ENCODE measurements at regions not wholly inside any gene's neighbourhood (a gene's known extent, or its start where the extent isn't known, plus 50 kb on each side); places are given as distances from the start of the nearest gene placed in this dataset.
"Not testable (repeated sequence)": the region's sequence is repeated elsewhere in the genome, so short reads cannot be mapped to it uniquely, and the experiment has no call there.

DNA sequence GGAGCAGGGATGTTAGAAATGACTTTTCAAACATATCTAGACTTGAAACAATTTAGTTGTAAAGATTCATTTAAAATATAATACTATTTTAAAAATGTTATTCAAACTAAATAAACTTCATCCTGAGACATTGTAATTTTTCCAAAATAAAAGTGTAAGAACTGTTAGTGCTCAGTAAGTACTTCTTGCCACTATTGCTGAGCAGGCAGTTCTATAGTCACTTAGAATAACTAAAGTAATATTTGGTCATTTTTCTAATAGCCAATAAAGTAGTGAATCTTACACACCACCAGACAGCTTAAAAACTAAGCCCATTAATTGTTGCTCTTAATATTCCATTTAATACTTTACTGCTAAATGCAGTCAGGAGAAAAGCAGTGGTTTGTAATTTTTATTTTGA is 1120.0 kb upstream of the CDH10 start:
- no peak for DNase-seq (ENCODE audit: low read depth)

DNA sequence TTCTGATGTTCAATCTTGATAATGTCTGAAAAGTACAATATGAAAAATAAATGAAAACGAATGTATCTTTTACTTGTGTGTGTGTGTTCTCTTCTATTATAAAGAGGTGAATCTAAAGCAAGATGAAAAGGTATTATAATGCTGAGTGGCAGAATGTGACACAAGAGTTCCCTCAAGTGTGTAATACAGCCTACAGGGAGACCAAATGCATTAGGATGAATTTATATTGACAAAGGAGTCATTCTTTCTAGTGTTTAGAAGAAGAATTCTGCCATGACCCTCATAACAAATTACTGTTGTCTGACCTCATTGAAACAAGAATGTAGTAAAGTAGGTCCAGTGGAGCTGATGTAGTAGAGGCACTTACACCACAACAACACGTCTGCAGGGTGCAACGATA is 1119.0 kb upstream of the CDH10 start:
- DNase-seq (ENCODE audit: low read depth) = no peak

DNA sequence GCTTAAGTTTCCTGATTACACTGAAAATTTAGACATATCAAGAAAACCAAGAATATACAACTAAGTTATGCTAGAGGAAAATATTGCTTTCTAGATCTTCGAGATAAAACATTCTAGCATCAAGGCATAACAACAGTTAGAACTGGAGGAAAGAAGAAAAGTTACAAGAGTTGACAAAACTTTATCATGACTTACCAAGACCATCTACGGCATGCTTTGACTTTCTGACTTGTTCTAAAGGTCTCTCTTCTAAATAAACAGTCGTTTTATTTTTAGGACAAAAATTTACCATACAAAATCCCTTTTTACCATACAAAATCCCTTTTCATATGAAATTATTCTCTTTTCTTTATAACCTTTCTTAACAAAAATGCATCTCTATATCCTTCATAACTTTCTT is 1110.1 kb upstream of the CDH10 start:
- DNase-seq (ENCODE audit: low read depth) = peak; percentile 15

DNA sequence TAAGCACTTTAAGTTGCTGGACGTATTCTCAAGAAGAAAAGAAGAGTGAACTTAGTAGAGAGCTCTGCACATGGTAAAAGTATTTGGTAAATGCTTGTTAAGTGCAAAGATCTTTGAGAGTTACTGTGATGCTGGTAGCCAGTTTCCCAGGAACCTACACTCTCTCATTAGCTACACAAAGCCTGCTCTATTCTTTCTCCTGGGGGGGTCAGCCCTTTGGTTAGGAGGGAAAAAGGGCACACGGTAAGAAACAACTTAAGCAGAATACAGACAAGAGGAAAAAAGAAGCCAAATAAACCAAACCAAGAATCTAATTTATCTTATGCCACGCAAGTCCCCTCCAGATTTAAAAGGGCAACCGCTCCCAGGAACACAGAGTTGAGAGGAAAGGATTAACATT is 1100.1 kb upstream of the CDH10 start:
- DNase-seq (ENCODE audit: low read depth) = no peak

DNA sequence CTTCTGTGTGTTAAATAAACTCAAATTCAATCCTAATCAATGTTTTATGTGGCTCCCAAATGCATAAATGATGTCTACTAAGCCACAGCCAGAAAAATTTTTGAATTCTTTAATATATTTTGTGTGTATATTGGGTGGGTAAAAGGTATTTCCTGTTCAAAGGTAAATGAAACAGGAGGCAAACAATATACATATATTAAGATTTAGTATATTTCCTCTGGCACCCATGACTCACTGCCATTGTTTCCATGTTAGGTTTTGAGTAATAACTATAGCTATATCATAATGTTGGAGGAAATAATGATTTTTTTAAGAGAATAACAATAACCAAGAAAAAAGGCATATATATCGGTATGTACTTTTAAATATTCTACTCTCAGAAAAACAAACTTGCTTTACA is 1071.9 kb upstream of the CDH10 start:
- DNase-seq (ENCODE audit: low read depth) = no peak

DNA sequence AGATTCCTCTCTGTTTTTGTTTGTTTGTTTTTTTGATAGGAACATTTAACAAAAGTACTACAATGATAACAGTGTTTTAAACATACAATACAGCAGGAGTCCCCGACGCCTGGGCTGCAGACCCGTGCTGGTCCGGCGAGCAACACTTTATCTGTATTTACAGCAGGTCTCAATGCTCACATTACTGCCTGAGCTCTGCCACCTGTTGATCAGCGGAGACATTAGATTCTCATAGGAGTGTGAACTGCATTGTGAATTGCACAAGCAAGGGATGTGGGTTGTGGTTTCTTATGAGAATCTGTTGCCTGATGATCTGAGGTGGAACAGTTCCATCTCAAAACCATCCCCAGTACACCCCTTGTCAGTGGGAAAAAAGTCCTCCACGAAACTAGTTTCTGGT is 1068.5 kb upstream of the CDH10 start:
- DNase-seq (ENCODE audit: low read depth) = peak; percentile 21

DNA sequence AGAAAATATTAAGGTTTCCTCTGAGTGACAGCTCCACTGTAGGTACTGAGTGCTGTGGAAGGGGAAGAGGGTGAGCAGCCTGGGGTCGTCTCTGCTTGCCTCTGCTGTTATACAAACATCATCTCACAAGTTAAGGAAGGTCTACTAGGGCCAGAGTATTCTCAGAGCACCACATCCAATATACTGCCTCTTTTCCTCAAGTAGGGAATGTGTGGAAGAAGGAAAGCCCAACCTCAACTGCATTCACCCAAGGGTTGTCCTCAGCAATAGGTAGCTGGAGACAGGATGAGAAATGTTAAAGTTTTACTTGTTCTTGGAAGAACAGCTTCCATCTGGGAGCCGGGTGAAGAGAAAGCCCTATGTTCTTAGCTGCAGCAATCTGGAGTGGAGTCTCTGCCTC is 1062.3 kb upstream of the CDH10 start:
- no peak for DNase-seq (ENCODE audit: low read depth)

DNA sequence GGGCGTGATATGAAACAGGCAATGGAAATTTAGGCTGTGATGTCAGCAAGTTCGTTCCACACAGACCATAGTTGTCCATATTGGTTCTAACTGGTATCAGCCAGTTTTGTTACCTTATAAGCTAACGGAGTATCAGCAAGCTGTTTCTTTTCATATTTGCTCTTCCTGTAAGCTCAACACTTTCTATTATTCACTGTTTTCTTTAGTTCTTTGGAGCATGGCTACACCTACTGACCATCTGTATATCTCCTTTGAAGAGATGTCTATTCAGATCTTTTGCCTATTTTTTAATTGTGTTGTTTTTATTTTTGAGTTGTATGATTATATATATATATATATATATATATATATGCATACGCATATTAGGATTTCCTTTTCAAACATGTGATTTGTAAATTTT is 1057.2 kb upstream of the CDH10 start:
- no peak for DNase-seq (ENCODE audit: low read depth)

DNA sequence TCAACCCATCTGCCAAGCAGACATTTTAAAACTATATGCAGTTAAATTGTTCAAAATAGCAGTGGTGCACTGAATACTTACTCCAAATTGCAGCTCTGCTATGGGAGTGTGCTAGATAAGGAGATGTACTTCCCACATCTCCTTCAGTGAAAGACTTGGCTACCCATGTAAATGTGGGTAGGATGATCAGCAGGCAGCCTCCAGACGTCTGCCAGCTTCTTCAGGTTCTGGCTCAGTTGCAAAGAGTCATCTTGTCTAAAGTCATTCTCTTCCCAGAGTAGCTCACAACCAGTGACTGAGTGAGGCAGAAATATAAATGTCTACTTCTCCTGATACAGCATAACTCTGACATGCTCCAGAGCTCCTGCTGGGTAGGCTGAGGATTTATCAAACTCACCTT is 1050.0 kb upstream of the CDH10 start:
- no peak for DNase-seq (ENCODE audit: low read depth)

DNA sequence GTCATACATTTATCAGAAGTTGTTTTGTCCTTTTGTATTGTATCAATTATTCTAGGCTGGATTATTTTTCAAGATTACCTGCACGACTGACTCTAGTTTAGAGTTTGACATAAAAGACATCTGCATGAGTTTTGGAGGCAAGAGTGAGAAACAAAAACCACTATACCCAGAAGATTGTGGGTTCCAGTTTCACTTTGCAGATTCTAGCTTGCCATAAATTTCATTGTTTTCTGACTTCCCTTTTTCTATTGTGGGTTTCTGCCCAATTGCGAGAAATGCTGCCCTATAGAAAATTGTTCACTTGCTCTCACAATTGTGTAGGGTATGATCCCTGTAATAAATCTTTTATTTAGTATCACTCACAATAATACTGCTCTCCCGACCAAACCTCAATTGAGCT is 1043.4 kb upstream of the CDH10 start:
- no peak for DNase-seq (ENCODE audit: low read depth)

DNA sequence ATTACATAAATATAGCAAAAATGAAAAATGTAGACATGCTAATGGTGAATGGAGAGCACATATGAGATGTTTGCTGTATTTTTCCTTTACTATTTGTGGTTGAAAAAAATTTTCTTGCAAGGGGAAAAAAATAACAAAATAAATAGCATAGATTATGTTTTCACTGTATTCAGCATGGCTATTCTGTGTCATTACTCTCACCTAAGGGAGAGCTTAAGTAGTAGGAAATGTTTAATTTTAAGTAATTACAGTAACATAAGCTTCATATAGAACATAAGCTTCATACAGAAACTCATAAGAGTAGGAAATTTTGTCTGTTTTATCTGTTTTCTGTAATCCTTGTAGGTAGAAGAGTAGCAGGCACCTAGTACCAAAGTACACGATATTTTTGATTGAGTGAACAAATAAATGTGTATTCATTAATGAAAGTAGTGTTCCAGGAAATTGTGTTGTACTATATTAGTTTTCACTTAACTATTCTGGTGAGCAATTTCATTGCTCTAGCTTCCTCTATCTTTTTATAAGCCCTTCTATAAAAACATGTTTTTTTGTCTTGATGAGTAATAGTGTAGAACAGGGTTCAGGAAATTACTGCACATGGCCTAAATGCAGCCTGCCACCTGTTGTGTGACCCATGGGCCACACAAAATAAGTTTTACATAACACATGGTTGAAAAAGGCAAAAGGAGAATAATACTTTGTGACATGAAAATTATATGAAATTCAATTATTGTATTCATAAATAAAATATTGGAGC is 1025.0 kb upstream of the CDH10 start:
- DNase-seq (ENCODE audit: low read depth) = no peak

DNA sequence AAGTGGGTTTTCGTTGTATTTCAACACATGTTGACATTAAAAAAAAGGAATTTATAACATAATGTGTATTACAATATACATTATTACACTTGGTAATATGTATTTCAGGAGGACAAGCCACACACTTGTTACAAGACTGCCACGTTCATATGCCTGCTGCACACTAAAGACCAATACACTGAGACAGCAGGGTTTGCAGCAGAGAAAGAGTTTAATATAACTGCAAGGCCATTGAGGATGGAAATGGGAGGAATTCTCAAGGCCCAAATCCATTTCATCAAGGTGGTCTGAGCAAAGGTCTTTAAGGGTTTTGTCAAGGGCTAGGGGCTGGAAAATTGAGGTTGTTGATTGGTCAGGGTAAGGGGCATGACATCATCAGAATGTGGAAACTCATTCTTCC is 1017.8 kb upstream of the CDH10 start:
- DNase-seq (ENCODE audit: low read depth) = no peak

DNA sequence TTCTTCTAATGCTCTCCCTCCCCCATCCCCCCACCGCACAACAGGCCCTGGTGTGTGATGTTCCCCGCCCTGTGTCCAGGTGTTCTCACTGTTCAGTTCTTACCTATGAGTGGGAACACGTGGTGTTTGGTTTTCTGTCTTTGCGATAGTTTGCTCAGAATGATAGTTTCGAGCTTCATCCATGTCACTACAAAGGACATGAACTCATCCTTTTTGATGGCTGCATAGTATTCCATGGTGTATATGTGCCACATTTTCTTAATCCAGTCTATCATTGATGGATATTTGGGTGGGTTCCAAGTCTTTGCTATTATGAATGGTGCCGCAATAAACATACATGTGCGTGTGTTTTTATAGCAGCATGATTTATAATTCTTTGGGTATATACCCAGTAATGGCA is 1005.5 kb upstream of the CDH10 start:
- DNase-seq (ENCODE audit: low read depth) = not testable (repeated sequence)

DNA sequence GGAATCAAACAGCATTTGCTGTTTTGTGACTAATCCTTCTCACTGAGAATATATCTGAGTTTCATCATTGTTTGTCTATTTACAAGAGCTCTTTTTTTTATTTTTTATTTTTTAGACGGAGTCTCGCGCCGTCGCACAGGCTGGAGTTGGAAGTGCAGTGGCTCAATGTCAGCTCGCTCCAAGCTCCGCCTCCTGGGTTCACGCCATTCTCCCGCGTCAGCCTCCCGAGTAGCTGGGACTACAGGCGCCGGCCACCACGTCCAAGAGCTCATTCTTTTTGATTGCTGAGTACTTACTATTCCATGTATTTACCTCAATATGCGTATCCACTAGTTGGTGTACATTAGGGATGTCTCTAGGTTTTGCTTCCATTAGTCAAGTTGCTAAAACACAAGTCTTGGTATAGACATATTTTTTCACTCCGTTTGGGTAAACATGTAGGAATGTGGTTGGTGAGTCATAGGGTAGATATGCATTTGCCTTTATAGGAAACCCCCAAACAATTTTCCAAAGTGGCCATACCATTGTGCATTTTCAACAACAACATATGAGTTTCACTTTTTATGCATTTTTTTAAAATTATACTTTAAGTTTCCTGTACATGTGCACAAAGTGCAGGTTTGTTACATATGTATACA is 1005.0 kb upstream of the CDH10 start:
- DNase-seq (ENCODE audit: low read depth) = peak; percentile 8

DNA sequence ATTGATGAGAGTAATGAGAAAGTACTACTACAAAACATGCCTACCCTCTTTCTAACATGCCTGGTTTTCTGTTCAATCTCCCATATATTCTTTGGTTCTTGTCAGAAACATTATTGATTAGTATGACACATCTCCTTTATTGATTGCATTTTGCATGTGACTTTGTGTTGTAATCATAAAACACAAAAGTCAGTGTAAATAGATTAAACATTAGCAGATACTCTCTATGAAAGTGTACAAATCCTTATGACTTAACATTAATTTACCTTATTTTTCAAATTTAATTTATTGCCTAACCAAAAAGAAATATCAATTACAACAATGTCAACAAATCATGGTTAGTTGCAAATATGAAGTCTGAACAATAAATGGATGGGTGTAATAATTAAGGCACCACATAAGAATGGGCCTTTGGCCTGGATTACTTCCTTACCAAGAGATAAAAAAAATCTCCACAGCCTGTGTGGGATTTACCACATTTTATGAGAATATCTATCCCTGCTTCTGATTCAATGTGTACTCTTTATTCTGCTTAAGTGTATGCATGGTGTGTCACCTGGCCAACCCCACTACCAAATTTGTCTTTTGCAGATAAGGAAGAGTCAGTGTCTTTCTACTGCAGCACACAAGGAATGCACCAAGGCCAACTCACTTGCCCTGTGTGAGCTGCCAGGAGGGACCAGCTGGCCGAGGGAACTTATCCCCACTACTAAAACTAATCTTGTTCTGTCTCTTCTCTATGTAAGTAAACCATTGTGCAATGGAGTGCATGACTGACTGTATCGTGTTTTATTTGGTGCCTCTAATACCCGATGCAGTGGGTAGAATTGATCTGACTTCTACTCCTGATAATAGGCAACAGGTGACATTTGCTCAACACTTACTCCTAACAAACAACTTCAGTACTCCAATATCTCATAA is 1001.9 kb upstream of the CDH10 start:
- no peak for DNase-seq (ENCODE audit: low read depth)

DNA sequence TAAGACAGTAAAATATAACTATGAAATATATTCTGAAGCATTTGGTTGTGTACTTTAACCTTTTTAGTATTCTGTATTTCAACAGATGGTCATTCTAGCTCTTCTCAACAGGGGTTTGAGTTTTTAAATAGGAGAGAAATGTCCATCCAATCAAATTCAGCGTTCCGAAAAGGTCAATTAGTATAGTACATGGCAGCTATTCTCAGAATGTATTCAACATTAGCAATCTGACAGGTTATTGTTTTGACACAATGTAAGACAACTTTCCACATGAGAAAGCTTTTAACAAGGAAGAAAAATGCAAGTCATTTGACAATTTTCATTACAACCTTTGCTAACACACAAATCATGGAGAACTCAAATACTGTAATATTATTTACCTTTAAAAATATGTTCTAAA is 996.3 kb upstream of the CDH10 start:
- no peak for DNase-seq (ENCODE audit: low read depth)

DNA sequence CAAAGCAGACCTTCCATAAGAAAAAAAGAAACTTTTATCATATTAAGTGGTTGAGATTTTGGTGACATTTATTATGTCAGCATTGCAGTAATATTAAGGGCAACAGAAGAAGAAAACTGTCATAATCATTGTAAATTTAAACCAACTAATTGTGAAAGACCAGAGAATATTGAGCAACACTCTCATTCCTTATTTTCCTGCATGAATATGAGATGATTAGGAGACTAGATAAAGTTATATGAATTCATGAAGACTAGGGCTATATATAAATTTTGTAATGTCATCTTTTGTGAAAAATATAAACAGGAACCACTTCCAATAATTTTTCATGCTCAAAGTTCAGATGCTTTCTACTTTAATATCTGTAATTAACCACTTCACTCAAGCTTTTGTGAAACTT is 974.5 kb upstream of the CDH10 start:
- no peak for DNase-seq (ENCODE audit: low read depth)

DNA sequence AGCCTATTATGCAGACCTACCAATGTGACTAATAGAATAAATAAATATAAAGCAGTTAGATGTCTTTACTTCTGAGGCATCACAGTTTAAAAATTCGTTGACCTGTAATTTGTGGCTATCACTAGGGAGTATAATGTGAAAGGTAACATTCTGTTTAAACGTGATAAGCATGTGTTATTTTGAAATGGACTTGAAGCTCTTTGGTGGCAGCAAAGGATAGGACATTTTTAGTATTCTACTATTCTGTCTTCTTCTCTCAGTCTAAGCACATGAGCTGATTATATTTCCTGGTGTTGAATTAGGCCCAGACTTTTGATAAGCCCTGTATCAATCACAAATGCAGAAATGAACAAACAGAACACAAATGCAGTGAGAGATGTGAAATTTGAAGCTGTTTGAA is 974.0 kb upstream of the CDH10 start:
- DNase-seq (ENCODE audit: low read depth) = no peak

DNA sequence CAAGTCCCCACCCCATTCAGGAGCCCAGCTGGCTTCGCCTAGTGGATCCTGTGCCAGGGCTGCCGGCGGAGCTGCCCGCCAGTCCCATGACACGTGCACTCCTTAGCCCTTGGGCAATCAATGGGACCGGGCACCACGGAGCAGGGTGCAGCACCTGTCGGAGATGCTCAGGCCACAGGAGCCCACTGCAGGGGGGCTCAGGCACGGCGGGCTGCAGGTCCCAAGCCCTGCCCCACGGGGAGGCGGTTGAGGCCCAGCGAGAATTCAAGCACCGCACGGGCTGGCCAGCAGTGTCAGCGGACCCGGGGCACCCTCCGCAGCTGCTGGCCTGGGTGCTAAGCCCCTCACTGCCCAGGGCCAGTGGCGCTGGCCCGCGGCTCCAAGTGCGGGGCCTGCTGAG is 969.7 kb upstream of the CDH10 start:
- no peak for DNase-seq (ENCODE audit: low read depth)

DNA sequence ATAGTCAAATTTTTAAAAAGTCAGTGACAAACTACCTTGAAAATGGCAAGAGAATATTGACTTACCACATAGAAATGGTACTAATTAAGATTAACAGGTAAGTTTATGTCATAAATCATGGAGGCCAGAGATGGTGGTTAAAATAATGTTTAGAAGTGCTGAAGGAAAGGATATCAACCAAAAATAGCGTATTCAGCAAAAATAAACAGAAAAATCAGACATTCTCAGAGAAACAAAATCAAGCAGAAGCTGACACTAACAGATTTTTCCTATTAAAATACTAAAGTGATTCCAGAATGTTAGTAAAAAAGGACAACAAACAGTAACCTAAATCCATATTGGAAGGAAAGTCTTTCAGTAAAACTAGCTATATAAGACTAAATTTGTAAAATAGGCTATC is 959.9 kb upstream of the CDH10 start:
- DNase-seq (ENCODE audit: low read depth) = no peak

DNA sequence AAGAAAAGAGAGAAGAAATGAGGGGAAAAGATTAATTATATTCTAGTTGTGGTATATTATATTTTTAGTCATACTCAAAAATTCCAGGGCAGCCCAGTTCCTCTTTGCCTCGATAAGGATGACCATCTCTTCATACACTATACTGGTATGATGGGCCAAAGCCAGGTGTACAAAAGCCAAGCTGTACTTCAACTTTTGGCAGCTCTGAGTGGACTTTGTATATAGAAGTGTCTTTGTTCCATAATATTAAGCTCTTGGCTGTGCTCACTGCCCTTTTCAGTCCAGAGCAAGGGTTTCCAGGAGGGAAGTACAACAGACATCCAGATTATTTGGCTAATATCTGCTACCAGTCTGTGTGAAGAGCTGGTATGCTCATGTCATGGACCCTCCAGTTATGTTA is 934.3 kb upstream of the CDH10 start:
- no peak for DNase-seq (ENCODE audit: low read depth)

DNA sequence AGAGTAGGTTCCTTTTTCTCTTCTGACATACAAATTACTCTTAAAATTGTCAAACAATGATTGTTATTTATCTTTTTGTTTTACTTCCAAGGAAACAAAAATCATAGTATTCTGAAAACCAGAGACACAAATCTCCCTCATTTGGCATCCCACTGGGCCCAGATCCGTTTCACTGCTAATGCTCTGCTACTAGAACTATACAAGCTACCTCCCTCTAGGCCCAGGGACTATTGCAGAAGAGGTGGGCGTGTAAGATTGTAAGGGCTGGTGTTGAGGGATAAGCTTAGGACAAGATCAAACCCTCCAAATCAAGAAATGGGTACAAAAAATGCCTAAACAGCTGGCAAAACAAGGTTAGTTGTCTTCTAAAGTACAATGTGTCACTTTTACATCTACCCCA is 928.9 kb upstream of the CDH10 start:
- DNase-seq (ENCODE audit: low read depth) = no peak

DNA sequence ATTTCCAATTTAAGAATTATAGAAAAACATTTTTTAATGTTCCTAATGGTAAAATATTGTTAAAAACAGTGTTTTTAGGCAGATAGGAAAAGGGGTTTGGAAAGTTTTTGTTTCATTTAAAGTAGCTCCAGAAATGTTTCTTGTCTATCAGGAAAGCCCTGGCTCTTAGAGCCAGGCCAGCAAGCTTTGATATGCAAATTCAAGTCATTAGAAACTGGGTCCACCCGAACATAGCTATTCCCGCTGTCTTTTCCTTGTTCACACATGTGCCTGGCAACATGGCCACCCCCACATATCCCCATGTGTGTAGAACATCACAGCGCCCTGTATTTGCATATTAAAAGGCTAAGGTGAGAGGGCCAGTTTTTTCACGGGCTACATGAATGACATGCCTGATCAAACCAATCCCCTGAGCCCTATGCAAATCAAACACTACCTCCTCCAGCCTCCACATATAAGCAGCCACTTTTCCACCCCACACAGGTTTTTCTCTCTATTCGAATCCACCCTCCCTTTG is 925.3 kb upstream of the CDH10 start:
- DNase-seq (ENCODE audit: low read depth) = no peak
